Midbrain (tissue), 1 donor: ENCODE measurements at regions not wholly inside any gene's neighbourhood (a gene's known extent, or its start where the extent isn't known, plus 50 kb on each side); places are given as distances from the start of the nearest gene placed in this dataset.

Experiments used
- DNase-seq: peaks from one replicate; lab custom pipeline; 2025; lab: John Stamatoyannopoulos, UW

DNA sequence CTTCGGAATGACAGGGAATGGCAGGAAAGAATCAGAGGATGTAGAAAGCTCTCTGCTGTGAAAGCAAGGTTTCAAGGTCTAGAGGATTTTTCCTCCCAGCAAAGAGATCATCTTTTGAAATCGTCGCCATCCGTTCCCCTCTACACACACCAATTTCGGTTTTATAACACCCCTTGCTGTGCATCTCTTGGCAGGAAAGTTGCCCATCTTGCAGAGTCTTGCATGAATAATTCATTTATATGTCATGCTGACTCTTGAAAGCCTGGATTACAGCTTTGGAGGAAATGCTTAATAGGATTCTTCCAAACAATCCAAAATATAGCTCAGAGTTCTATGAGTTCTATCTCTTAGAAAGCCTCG lies 262.7 kb downstream of the CHL1 start:
- no peak for DNase-seq

DNA sequence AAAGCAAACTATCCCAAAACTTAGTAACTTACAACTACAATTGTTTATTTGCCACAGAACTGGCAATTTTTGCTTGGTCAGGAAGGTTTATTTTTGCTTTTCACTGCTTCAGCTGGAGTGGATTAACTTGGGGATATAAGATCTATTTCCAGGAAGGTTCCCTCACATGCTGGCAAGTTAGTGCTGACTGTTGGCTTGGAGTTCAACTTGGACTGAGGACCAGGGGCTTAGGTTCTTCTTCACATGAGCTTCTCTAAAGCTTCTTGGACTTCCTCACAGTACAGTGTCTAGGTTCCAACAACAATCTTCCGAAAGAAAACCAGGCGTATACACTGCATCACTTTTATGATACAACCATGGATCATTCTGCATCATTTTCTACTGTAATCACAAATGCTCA lies 264.4 kb downstream of the CHL1 start:
- no peak for DNase-seq

DNA sequence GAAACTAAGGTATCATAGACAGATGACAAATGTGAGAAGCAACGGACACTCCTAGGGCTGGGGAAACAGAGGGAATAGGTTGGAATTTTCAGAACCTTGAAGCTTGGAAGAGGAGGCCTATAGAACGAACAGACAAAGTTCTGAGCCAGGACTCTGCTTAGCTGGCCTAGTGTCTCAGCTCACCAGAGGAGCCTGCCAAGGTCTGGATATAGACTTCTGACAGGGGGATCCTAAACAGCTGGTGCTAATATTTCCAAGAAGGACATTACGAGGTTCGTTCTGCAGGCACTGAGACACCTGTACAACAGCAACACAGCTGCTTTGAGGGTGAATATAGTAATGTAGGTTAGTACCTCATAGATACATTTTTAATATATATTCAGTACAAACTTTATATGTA lies 266.3 kb downstream of the CHL1 start:
- no peak for DNase-seq

DNA sequence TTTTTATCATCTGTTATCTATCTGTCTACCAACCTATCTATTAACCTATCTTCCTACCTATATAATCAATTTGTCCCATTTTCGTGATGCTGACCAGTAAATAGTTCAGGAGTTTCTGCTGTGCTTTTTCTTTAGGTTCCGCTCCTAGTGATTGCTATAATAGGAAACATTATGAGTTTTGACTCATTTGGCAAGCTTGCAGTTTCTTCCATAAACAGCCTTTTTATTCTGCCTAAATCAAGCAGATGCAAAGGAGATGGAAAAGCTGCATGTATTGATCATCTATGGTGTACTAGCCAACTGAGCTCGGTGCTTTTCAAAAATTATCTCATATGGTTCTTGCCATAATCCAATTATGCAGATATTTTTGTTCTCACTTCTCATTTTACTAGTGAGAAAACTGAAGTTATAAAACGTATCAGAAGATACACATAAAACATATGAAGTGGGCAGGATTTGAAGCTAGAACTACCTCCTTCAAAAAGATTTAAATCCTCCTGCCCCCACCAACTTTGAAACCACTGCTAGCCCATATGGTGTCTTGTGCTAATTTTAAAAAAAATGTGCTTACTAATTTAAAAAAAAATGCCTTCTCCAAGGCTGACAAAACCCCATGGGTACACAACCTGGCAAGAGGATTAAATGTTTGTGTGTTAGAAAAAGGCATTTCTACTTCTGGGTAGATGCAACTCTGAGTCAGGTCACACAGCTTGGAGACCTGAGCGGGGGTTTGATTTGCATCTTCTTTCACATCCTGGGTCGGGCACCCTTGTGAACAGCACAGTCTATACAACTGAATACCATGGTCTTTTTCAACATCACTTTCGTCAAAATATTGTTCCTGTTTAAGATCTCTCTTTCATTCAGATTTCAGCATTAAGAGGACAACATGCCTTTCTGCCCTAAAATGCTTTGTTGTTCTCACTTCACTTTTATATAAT lies 267.0 kb downstream of the CHL1 start:
- DNase-seq = no peak

DNA sequence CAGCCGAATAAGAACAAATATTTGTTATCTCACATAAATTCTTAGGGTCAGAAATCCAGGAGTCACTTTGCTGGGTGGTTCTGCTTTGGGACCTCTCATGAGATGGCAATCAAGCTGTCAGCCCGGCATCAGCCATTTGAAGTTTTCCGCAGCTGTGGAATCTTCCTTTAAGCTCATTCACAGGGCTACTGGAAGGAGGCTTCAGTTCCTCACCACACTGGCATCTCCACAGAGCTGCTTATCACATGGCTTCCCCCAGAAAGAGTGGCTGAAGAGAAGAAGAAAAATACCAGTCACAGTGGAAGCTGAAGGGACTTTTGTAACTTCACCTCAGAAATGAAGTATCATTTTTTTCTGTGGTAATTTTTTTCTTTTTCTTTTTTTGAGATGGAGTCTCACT lies 267.7 kb downstream of the CHL1 start:
- no peak for DNase-seq

DNA sequence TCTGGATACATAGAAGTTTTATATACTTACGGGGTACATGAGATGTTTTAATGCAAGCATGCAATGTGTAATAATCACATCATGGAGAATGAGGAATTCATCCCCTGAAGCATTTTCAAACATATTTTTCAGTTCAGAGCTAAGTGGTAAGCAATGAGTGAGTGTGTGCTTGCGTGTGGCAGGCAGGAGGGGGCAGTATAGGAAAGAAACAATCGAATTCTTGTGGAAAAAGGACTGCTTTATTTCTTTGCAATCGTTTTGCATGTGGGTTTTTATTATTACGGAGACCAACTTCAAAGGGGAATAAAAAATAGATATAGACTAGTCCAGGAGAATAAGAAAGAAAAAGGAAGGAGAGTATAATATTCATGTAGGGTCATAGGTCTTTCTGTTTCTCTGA lies 271.6 kb downstream of the CHL1 start:
- no peak for DNase-seq

DNA sequence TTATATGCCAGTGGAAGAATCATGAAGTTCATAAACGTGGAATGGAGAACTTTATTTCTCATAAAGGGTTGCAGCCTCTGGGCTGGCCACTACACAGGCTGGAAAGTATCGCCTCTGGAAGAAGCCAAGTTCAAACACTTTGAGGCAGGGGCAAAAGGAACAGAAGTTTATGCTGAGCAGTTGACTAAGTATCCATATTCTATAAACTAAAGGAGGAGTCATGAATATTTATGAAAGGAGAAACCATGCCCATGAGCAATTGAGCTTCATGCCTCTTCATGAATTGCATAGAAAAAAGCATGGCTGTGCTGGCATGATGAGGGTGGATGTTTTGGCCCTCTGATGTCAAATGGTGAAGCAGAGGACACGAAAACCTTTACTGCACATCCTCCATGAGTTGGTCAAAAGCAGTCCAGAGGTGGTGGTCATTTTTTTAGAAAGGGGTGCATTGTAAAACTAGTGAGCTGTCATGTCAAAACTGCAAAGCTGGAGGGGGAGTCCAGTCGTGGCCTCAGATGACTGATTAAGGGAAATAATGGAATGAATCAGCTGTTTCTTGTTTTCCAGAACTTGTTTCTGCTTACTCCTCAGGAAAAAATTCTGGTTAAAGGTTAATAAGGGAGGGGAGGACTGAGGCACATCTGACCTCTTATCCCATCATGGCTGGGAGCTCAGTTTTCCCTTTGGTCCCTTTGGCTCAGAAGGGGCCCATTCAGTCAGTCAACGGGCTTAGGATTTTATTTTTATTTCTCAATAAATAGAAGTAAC lies 276.7 kb downstream of the CHL1 start:
- DNase-seq = no peak

DNA sequence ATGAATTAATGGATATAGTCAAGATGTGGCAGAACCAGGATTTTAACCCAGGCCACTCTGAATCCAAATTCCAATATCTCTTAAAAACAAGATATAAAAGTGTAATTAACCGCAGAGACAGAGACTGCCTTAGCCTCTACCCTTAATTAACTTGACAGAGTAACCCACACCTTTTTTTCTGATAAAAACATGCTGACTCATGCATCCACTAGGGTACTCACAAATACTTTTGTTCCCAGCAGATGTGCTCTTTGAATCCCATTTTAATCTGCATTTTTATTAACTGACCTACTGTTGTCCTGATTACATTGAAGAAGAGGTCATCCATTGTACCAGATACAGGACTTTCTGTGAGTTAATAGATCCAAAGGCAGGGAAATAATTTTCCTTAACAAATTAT lies 278.3 kb downstream of the CHL1 start:
- DNase-seq = no peak

DNA sequence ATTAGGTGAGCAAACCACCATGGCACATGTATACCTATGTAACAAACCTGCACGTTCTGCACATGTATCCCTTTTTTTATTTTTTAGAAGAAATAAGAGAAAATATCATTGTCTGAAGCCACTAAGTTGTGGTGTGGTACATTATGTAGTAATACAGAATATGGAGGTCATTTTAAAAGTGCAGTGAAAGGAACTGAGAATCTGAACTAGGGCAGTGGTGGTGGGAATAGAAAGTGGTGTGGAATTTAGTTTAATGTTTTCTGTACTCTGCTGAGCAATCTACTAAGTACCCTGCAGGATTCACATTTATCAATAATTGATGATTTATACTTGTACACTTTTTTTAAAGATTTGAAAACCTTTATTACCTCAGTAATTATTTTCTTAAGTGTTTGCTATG lies 283.5 kb downstream of the CHL1 start:
- no peak for DNase-seq

DNA sequence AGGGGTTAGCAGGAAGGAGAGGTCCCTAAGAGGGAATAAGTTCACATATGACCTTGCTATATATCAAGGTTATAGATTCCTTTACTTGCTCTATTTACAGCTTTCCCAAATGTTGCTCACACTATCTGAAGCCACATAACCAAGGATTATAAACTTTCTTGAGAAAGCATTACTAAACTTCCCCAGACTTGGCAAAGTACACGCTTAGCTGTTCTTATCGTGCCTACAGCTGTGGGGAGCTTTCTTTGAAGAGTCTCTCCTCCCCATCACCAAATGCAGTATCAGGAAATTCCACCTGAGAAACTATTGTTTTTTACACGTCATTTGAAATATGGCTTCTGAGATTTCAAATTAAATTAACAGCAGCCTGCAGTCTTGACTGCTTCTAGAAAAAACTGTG lies 284.5 kb downstream of the CHL1 start:
- no peak for DNase-seq

DNA sequence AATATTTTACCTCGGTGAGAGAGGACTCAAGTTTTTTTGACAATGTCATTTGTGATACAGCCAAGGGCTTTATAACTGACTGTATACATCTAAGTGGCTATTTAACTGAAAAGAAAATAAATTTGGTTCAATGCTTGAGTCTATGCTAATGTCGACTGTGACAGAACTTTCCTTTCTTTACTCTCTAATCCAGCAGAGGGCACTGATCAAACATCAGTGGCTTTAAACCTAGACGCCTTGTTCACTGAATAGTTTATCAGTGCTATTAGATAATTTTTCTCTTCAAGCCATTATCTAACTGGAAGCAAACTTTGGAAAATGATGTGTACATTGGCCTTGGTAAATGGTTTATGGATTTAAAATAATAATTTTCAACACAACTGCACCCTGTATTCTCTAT lies 285.1 kb downstream of the CHL1 start:
- DNase-seq = peak; percentile 7

DNA sequence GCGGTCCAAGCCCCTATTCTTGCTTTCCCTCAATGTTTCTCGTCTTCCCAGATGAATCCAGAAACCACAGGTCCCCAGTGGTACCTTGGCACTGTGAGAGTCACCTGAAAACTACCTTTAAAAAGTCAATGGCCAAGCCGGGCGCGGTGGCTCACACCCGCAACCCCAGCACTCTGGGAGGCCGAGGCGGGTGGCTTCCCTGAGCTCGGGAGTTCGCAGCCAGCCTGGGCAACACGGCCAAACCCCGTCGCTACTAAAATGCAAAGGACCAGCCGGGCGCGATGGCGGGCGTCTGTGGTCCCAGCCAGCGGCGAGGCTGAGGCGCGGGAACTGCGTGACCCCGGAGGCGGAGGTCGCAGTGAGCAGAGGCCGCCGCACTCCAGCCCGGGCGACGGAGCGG lies 285.9 kb downstream of the CHL1 start:
- DNase-seq = no peak

DNA sequence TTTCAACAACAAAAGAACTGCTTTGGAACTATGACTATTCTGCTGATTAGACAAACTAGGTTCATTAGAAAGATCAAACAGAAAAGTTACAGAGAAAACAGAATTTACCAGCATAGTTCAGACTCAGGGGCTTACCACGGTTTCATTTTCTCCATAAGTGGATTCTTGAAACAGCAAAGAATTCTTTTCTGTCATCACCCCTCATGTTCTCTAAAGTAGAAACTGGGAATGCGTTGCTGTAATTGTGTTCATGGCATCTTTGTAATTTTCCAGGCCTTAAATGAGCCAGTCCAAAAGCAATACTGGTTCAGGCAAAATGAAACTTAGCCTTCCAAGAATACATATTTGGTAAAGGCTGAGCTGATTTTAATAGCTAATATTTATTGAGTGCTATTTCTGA lies 287.8 kb downstream of the CHL1 start:
- DNase-seq = no peak

DNA sequence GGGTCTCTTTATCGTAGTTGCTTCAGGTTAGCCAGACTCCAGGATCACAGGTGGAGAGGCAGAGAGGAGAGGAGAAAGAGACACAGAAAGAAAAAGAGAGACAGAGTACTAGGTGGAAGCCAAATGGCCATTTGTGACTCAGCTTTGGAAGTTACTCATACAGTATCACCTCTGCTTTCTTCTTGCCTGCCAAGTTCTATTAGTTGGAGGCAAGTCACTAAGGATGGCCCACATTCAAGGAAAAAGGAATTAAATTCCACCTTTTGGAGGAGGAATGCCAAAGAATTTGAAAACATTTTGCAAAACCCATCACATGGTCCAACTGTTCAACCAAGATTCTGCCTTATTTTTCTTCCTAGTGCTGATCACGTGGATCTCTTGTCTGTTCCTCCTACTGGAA lies 291.1 kb downstream of the CHL1 start:
- no peak for DNase-seq

DNA sequence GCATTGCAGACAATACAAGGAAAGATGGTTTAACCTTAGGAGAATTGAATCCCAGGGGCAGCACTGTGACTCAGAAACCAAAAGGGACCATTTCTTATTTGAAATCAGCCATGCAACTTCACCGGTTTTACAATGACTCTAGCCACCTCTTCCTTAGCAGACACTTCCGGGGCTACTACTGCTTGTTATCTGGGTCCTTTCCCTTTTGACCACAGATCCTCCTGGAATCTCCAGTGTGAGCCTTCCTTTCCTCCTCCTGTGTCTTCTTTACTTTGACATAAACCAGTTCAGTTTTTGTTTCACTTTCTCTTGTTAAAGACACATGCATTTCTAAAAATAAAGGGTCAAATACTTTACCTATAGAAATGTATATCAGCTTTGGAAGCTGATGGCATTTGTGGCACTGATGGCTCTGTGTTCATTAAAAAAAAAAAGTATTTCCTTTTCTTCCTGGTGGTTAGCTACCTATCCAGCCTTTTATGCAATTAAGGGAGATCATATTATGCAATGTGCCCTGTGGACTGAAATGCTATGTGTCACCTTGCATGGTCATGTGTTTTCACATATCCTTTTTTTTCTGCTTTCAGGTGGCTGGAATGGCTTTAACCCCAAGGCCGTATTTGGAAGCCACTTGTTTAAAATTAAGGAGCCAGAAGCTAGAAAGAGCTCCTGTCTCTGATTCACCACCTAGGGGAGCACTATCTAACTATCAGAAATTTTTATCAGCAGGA lies 296.2 kb downstream of the CHL1 start:
- no peak for DNase-seq

DNA sequence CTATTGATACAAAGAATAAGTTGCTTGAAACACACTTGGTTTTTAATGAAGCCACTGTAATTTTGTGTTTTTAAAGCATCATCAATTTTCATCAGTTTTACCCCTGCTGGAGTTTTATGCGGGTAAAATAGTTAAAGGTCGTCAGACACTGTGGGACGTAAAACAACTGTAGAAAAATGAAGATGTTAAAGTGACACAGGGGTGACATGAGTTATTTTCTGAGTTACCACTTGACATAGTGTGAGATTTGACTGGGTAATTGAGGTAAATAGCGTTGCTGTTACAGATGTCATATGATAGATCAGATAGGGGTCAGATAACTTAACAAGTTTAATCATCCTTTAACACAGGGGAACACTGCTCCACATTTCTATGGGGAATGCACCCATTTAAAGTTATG lies 297.6 kb downstream of the CHL1 start:
- no peak for DNase-seq

DNA sequence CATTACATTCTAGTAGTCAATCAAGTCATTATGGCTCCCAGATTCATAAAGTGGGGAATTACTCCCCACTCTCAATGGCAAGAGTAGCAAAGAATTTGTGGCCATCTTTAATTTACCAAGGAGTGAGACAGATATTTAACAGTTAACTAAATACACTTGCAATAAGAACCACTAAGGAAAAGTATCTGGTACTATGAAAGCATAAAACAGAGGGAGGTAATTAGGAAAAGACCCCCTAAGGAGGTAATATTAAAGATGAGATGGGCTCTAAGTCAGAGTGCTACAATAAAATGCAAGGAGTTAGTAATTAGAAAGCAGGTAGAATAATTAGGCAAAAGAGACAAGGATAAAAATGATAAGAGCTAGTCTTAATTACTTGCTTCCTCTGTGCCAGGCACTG lies 301.9 kb downstream of the CHL1 start:
- DNase-seq = no peak

DNA sequence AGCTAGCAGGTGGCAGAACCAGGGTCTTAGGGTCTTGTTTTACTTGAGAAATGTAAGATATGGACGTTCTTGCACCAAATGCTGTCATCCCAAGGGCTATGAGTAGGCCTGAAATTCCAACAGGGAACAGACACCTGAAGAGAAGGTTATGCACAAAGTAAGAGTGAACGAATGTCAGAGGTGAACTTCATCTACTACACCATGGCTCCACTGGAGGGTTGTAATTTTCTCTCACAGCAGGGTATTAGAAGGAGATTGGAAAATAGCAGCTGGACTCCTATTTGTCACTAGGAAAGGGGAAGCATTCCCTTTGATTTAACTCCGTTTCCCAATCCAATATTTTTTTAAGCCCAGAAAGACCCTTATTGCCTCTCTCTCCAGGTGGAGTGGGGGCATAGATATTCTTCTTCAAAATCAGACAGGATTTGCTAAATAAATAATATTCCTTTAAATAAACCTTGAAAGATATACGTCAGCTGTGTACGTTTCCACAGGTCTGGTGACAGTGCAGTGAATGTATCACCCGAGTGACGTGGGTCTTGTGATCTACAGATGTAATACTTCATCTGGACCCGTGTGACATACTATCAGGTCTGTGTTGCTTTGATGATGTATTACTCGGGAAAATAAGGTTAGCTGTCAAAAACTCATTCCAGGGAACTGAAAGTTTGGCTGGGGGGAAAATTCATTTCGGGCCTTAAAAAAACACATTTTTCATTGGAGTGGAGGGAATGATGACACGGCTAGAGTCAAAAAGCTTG lies 302.6 kb downstream of the CHL1 start:
- no peak for DNase-seq

DNA sequence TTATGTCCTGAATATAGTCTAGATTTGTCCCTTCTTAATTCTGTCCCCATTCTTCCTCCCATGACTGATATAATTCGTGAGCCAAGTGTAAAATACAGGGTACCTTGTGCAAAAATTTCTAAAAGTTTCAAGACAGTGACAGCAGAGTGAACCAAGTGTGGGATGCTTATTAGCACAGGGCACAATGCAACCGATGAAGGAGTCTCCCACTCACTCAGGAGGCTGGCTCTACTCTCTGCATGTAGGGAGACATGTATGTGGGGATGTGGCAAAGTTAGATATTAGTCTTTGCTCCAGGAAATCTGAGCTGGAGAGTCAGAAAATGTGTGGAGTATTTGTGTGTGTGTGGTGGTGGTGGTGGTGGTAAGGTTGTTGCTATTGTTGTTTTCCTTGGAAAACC lies 305.9 kb downstream of the CHL1 start:
- DNase-seq = no peak

DNA sequence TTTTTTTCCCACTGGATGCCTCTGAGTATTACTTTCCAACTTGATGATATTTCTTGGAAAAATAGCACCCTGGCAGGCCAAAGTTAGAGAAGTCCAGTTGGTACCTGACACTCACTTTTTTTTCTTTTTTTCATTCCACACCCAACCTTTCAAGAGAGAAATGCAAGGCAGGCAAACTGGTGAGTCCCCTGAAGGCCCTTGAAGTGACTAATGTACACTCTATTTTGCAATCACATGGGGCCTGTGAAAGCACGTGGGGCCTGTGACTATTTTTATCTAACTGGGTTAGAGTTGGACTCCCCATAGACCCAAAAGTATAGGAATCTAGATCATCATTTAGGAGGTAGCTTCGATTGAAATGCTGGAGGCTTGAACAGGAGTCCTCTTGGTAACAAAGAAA lies 316.7 kb downstream of the CHL1 start:
- no peak for DNase-seq

DNA sequence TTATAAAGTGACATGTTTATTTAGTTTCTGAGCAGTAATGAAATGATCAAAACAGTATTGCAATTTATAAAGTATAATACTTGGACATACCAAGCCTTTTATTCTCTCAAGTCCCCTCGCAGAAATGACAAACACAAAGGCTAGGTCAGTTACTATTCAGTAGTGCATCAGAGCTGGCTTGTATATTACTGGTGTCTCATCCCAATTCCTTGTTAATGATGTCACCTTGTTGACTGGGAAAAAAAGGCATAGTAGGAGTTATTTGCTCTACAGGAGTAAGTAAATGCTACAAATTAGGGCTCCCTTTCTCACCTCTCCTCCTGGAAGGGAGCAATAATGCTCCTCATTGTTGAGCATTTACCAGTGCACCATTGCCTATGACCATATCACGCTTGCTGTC lies 317.6 kb downstream of the CHL1 start:
- DNase-seq = no peak

DNA sequence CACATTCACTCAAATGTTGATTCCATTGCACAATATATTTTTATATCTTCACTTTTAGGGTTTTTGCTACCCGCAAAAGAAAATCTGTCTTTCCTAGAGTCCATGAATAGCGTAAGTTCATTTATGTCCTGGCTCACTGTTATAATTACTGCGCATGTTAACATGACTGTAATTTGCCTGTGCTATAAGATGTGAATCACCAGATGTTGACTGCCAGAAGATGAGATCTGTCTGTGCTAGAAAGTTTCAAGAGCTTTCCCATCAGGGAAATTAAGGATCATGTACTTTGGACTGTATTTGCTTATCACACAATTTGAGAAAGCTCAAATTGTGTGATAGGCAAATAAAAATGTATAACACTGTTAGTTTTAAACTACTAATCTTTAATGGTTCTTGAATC lies 322.5 kb downstream of the CHL1 start:
- no peak for DNase-seq
